HG03066 (cell line): ENCODE measurements at regions not wholly inside any gene's neighbourhood (a gene's known extent, or its start where the extent isn't known, plus 50 kb on each side); places are given as distances from the start of the nearest gene placed in this dataset.
"Not testable (repeated sequence)": the region's sequence is repeated elsewhere in the genome, so short reads cannot be mapped to it uniquely, and the experiment has no call there.

Experiments used
- ATAC-seq: cut with Tn5 transposase; IDR thresholded peaks from one replicate; pipeline ENCODE4 v1.9.1; 2021; ENCODE audit warnings: low read depth; ENCODE audit not compliant: unreplicated experiment

DNA sequence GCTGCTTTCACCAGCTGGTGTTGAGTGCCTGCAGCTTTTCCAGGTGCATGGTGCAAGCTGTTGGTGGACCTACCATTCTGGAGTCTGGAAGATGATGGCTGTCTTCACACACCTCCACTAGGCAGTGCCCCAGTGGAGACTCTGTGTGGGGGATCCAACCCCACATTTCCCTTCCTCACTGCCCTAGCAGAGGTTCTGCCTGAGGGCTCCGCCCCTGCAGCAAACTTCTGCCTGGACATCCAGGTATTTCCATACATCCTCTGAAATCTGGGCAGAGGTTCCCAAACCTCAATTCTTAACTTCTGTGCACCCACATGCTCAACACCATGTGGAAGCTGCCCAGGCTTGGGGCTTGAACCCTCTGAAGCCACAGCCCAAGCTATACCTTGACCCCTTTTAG is 172.4 kb downstream of the PHF2 start:
- ATAC-seq = not testable (repeated sequence)

DNA sequence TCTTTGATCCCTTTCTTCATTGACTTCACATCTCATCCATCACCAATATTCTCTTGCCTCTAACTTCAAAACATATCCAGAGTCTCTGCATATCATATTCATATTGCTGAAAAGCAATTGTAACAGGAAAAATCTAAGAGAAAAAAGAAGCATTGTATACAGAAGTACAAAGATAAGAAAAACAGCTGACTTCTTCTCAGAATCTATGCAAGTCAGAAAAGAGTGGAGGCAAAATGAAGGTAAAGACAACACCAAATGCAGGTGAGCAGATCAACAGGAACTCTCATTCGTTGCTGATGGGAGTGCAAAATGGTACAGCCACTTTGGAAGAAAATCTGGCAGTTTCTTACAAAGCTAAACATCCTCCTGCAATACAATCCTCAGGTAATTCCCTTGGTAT is 155.6 kb downstream of the PHF2 start:
- ATAC-seq = no peak

DNA sequence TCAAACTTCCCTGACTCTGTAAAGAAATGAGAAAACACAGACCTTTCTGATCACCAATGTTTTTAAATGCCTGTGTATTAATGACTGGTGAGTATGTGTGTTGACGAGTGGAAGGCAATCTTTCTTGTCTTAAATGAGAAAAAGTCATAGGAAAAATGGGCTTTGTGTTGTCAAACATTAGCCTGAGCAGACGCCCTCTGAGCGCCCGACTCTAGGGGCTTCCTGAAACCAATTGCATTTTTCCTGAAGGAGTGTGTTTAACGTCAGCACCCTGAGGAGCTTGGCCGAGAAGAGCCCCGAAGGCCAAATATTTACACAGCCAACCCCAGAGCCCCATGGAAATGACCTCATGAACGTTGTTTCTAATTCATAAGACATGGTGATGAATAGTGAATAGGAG is 154.3 kb downstream of the PHF2 start:
- ATAC-seq = no peak

DNA sequence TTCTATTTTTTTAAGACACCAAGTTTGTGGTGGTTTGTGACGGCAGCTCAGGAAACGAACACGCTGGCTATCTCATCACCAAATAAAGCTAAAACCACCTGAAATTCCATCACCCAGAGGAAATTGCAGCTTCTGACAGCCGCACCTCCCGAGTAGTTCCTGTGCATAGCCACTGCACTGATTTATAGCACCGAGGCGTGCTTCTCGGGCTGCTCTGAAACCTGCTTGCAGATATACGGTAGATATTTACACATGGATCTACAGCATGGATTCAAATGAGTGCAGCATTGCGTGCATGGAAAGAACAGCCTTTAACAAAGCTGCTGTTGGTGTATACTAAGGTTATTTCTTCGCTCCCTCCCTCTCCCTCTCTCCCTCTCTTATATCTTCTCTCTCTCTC is 153.8 kb downstream of the PHF2 start:
- ATAC-seq = no peak
